GM12874 (cell line): ENCODE measurements at regions not wholly inside any gene's neighbourhood (a gene's known extent, or its start where the extent isn't known, plus 50 kb on each side); places are given as distances from the start of the nearest gene placed in this dataset.

ENCODE experiments used
- TF ChIP-seq, protein P1 (sequence below): IDR thresholded peaks from 2 replicates; pipeline ENCODE4 v1.5.1; 2011; ENCODE audit warnings: low read depth, mild to moderate bottlenecking, control low read depth, low read length, moderate library complexity; ENCODE audit not compliant: insufficient read depth

DNA sequence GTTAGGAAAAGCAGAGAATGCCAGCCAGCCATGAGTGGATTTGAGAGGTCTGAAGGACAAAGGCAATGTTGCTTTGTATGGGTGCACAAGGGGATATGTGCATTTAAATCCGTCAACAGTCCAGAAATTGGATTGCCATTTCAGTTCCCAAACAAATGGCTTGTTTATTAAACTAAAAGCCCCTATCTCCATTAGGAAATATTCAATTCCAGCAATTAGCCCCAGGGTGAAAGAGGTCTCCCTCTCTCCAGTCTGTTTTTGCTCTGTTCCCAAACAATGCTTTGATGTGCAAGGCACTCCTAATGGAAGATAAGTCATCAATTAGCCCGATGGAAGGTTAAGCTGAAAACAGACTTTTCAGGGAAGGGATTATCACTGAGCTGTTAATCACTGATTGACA is 101.3 kb downstream of the C9orf152 start:
- TF ChIP-seq, protein P1, sequence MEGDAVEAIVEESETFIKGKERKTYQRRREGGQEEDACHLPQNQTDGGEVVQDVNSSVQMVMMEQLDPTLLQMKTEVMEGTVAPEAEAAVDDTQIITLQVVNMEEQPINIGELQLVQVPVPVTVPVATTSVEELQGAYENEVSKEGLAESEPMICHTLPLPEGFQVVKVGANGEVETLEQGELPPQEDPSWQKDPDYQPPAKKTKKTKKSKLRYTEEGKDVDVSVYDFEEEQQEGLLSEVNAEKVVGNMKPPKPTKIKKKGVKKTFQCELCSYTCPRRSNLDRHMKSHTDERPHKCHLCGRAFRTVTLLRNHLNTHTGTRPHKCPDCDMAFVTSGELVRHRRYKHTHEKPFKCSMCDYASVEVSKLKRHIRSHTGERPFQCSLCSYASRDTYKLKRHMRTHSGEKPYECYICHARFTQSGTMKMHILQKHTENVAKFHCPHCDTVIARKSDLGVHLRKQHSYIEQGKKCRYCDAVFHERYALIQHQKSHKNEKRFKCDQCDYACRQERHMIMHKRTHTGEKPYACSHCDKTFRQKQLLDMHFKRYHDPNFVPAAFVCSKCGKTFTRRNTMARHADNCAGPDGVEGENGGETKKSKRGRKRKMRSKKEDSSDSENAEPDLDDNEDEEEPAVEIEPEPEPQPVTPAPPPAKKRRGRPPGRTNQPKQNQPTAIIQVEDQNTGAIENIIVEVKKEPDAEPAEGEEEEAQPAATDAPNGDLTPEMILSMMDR, result no peak

GRCh38 chr9:110109333-110110092 is 98.4 kb downstream of the C9orf152 start:
- TF ChIP-seq, protein P1, result no peak

DNA sequence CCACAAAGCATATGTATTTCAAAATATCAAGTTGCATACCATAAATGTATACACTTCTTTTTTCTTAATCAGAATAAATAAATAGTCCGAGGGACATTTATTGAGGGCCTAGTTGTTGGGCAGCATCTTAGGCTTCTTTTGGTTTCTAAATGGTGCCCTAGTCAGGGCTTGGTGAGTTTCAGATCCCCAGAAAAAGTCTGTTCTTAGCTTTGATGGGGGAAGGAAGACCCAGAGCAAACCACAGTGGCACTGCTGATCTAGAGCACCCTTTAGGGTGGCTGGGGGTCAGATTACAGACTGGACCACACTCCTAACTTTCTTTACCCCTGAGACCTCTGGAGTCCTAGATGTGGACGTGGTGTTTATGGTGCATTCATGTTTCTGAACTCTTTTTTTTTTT is 97.8 kb downstream of the C9orf152 start:
- TF ChIP-seq, protein P1, result no peak

GRCh38 chr9:110111868-110112267 is 96.1 kb downstream of the C9orf152 start:
- TF ChIP-seq, protein P1, result no peak

DNA sequence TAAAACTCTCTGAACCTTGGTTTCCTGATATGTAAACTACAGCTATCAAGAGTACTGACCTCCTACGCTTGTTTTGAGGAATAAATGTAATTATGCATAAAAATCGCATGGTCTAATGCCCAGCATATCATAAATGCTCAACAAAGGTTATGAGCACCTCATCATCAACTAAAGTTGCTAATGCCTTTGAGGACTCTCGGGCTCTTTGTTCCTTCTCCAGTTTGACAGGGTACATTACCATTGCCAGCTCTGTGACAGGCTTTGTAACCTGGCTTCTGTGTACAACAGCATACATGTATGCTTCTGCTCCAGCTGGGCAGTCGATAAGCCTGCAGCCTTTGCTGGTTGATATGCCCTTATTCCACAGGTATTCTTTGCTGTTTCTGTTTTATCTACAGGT is 95.2 kb downstream of the C9orf152 start:
- TF ChIP-seq, protein P1, result no peak

- TF ChIP-seq, protein P1, result no peak
Observed at GRCh38 chr9:110114086-110114858, 93.7 kb downstream of the C9orf152 start.

- TF ChIP-seq, protein P1, result no peak
Observed at GRCh38 chr9:110114859-110115201, 93.1 kb downstream of the C9orf152 start.
